Spleen (tissue), 7 donors: ENCODE measurements at regions not wholly inside any gene's neighbourhood (a gene's known extent, or its start where the extent isn't known, plus 50 kb on each side); places are given as distances from the start of the nearest gene placed in this dataset.

Experiments
- POLR2A ChIP-seq, 3 donors: fragments of 450-650 bp; IDR thresholded peaks; one replicate each; pipeline ENCODE4 v1.5.1; 2017; ENCODE audit warnings: antibody characterized with exemption in 3 of 3, mild to moderate bottlenecking in 1 of 3
- TF ChIP-seq, protein P1 (sequence below), 11 experiments: fragments of 200-600 bp in 7 of 11; fragments of 450-650 bp in 4 of 11; sonication (generic) in 4 of 11; IDR thresholded peaks in 8 of 11; conservative IDR thresholded peaks in 3 of 11; 1 replicate in 7 of 11; 2 replicates in 4 of 11; pipeline versions ENCODE4 v1.4.0 to v1.8.0; 2016 to 2021; ENCODE audit warnings: antibody characterized with exemption in 11 of 11, inconsistent platforms in 4 of 11, mild to moderate bottlenecking in 1 of 11
- donor health status: DM: no; HTN: no; CAD: no; lungs with moderate emphysema.
- donor health status: DM: no; HTN: no; CAD: no.
- donor health status: DM: no; HTN: no; CAD: no.

GRCh38 chr3:95212117-95212516, 1149.3 kb downstream of the NSUN3 start:
- TF ChIP-seq POLR2A (IDR thresholded peaks at IDR 0.05): no peak
- TF ChIP-seq, protein P1, sequence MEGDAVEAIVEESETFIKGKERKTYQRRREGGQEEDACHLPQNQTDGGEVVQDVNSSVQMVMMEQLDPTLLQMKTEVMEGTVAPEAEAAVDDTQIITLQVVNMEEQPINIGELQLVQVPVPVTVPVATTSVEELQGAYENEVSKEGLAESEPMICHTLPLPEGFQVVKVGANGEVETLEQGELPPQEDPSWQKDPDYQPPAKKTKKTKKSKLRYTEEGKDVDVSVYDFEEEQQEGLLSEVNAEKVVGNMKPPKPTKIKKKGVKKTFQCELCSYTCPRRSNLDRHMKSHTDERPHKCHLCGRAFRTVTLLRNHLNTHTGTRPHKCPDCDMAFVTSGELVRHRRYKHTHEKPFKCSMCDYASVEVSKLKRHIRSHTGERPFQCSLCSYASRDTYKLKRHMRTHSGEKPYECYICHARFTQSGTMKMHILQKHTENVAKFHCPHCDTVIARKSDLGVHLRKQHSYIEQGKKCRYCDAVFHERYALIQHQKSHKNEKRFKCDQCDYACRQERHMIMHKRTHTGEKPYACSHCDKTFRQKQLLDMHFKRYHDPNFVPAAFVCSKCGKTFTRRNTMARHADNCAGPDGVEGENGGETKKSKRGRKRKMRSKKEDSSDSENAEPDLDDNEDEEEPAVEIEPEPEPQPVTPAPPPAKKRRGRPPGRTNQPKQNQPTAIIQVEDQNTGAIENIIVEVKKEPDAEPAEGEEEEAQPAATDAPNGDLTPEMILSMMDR (IDR thresholded peaks at IDR 0.05 in 8 of 11, conservative IDR thresholded peaks at IDR 0.05 in 3 of 11): no peak
